OCI-LY1 (cell line): ENCODE measurements at regions not wholly inside any gene's neighbourhood (a gene's known extent, or its start where the extent isn't known, plus 50 kb on each side); places are given as distances from the start of the nearest gene placed in this dataset.

Experiments
- CTCF ChIP-seq: fragments of 200-600 bp; sonication (generic), shearing (Covaris generic); IDR thresholded peaks from 2 replicates; pipeline ENCODE4 v1.5.1; 2017; ENCODE audit warnings: mild to moderate bottlenecking, antibody characterized with exemption, low read length, moderate library complexity, mixed read lengths
- EZH2 ChIP-seq: fragments of 200-600 bp; sonication (generic), shearing (Covaris generic); IDR thresholded peaks from 2 replicates; pipeline ENCODE4 v1.8.0; 2017; ENCODE audit warnings: borderline replicate concordance, mixed run types, mild to moderate bottlenecking, antibody characterized with exemption, low read length, moderate library complexity, mixed read lengths

GRCh38 chr4:53914313-53915016 lies 149.9 kb downstream of the CHIC2 start:
- no peak for TF ChIP-seq EZH2
- no peak for TF ChIP-seq CTCF
